Esophagus muscularis mucosa (tissue), 4 donors: ENCODE measurements at regions not wholly inside any gene's neighbourhood (a gene's known extent, or its start where the extent isn't known, plus 50 kb on each side); places are given as distances from the start of the nearest gene placed in this dataset.

ENCODE experiments used
- DNase-seq: peaks from one replicate; pipeline ENCODE4 v3.0.0-alpha.2; 2017; ENCODE audit errors: extremely low spot score
- H3K27ac ChIP-seq, 4 donors: fragments of 200-600 bp; sonication (generic); replicated peaks in 1 of 4; 1 replicate in 3 of 4; 2 replicates in 1 of 4; pipeline ENCODE4 v1.5.1; 2016 to 2019; ENCODE audit warnings: mild to moderate bottlenecking in 1 of 4
- H3K27me3 ChIP-seq, 4 donors: fragments of 200-600 bp; sonication (generic); one replicate each; pipeline versions ENCODE4 v1.5.1 to v1.6.0; 2016 to 2019
- H3K36me3 ChIP-seq, 4 donors: fragments of 200-600 bp; sonication (generic); one replicate each; pipeline ENCODE4 v1.5.1; 2016 to 2019
- H3K4me1 ChIP-seq, 4 donors: fragments of 200-600 bp; sonication (generic); one replicate each; pipeline ENCODE4 v1.5.1; 2016 to 2019
- H3K4me3 ChIP-seq, 4 donors: fragments of 200-600 bp; sonication (generic); 1 replicate in 2 of 4; 2 replicates in 2 of 4; pipeline ENCODE4 v1.5.1; 2016 to 2019; ENCODE audit warnings: mild to moderate bottlenecking in 4 of 4, moderate library complexity in 1 of 4
- H3K9me3 ChIP-seq, 4 donors: fragments of 200-600 bp; sonication (generic); 1 replicate in 3 of 4; 2 replicates in 1 of 4; pipeline ENCODE4 v1.5.1; 2016 to 2019
- CTCF ChIP-seq, 3 experiments: fragments of 200-600 bp in 2 of 3; fragments of 450-650 bp in 1 of 3; sonication (generic) in 2 of 3; IDR thresholded peaks; one replicate each; pipeline ENCODE4 v1.5.1; 2017 to 2019; ENCODE audit warnings: antibody characterized with exemption in 3 of 3, mild to moderate bottlenecking in 2 of 3, moderate library complexity in 1 of 3
- EP300 ChIP-seq: sonication (generic); formaldehyde crosslinking; IDR thresholded peaks from one replicate; pipeline ENCODE4 v1.6.1; 2017; ENCODE audit warnings: antibody characterized with exemption
- POLR2A ChIP-seq: fragments of 450-650 bp; IDR thresholded peaks from one replicate; pipeline ENCODE4 v1.6.1; 2017; ENCODE audit warnings: antibody characterized with exemption, moderate library complexity, mild to moderate bottlenecking, low read depth
- POLR2AphosphoS5 ChIP-seq, 2 donors: sonication (generic); formaldehyde crosslinking; IDR thresholded peaks; one replicate each; pipeline ENCODE4 v1.6.1; 2017; ENCODE audit warnings: antibody characterized with exemption in 2 of 2
- WGBS: methylation state at CpG from one replicate; pipeline ENCODE4 v1.1.5; 2018; 5-methylcytosine and 5-hydroxymethylcytosine counted together
- intact Hi-C: fragments of 100-400 bp; cut with DNase I; formaldehyde crosslinking; loops from one replicate; pipeline ENCODE4 v1.15.1; 2023

- Histone ChIP-seq H3K36me3 (no peaks in the 10 kb centered on the region), H3K27ac (no peak overlapping the region), H3K4me1 (no peaks in the 10 kb centered on the region), H3K9me3 (no peaks in the 10 kb centered on the region), H3K4me3 (no peak overlapping the region), H3K27me3 (no peaks in the 10 kb centered on the region)
- TF ChIP-seq POLR2AphosphoS5 (IDR thresholded peaks at IDR 0.05) (no peak), POLR2A (no peak), CTCF (IDR thresholded peaks at IDR 0.05) (no peak), EP300 (no peak)
- DNase-seq, result no peak
- intact Hi-C loops, result no loop called here
- 94% methylated on average over 7 of the region's 7 CpGs for WGBS
These were observed 112.6 kb upstream of the PPARGC1A start for GRCh38 chr4:24002330-24002966.

- H3K27ac ChIP-seq, result no peak overlapping the region
- no peak overlapping the region for H3K4me3 ChIP-seq
- no peaks in the 10 kb centered on the region for H3K9me3 ChIP-seq
- WGBS, result 71% methylated on average over 7 of the region's 8 CpGs
- H3K4me1 ChIP-seq, result no peaks in the 10 kb centered on the region
- DNase-seq, result no peak
- no peaks in the 10 kb centered on the region for H3K36me3 ChIP-seq
- H3K27me3 ChIP-seq, result no peaks in the 10 kb centered on the region
- intact Hi-C loops, result no loop called here
- TF ChIP-seq POLR2A (no peak), CTCF (IDR thresholded peaks at IDR 0.05) (no peak), POLR2AphosphoS5 (IDR thresholded peaks at IDR 0.05) (no peak), EP300 (no peak)
These were observed 111.9 kb upstream of the PPARGC1A start for GRCh38 chr4:24001486-24002329.

GRCh38 chr4:24000470-24000831, 110.6 kb upstream of the PPARGC1A start:
- WGBS, result 87% methylated on average over 3 of the region's 3 CpGs
- intact Hi-C loops, result no loop called here
- DNase-seq, result no peak
- TF ChIP-seq POLR2AphosphoS5 (IDR thresholded peaks at IDR 0.05), result no peak
- no peak for TF ChIP-seq EP300
- no peak for TF ChIP-seq POLR2A
- no peak for TF ChIP-seq CTCF (IDR thresholded peaks at IDR 0.05)
- no peaks in the 10 kb centered on the region for H3K9me3 ChIP-seq
- H3K27me3 ChIP-seq, result no peaks in the 10 kb centered on the region
- no peaks in the 10 kb centered on the region for H3K4me1 ChIP-seq
- no peak overlapping the region for H3K27ac ChIP-seq
- no peaks in the 10 kb centered on the region for H3K36me3 ChIP-seq
- H3K4me3 ChIP-seq, result no peak overlapping the region

GRCh38 chr4:23999714-24000469, 110.0 kb upstream of the PPARGC1A start:
- whole genome bisulfite sequencing, result 85% methylated on average over 17 of the region's 17 CpGs
- intact Hi-C loops, result no loop called here
- TF ChIP-seq POLR2A (no peak), EP300 (no peak), CTCF (IDR thresholded peaks at IDR 0.05) (no peak), POLR2AphosphoS5 (IDR thresholded peaks at IDR 0.05) (no peak)

More at GRCh38 chr4:23999714-24000469, 110.0 kb upstream of the PPARGC1A start:
- Histone ChIP-seq H3K27ac (no peak overlapping the region), H3K9me3 (no peaks in the 10 kb centered on the region), H3K4me1 (no peaks in the 10 kb centered on the region), H3K4me3 (no peak overlapping the region), H3K36me3 (no peaks in the 10 kb centered on the region), H3K27me3 (no peaks in the 10 kb centered on the region)
- DNase-seq, result no peak
